ENCODE measurements at regions not wholly inside any gene's neighbourhood (a gene's known extent, or its start where the extent isn't known, plus 50 kb on each side); places are given as distances from the start of the nearest gene placed in this dataset.

- CTCF ChIA-PET = interaction anchor here (0.6 kb wide), 1 partner anchor 1382 kb away, joined by 3 read pairs; no protein-coding TSS in a partner anchor
- no peak for DNase-seq
These were observed 74.3 kb downstream of the ANKRD7 start for GRCh38 chr7:118298771-118299170.

GRCh38 chr7:118300177-118300576 is 75.7 kb downstream of the ANKRD7 start:
- CTCF ChIA-PET = no interaction called here
- Histone ChIP-seq H3K27ac (ENCODE audit: insufficient read depth in 1 of 2, low read depth in 1 of 2, low read length in 2 of 2, poor library complexity in 1 of 2, severe bottlenecking in 2 of 2) (no peak overlapping the region), H3K4me1 (ENCODE audit: control extremely low read depth in 1 of 4, control insufficient read depth in 4 of 4, insufficient read depth in 4 of 4, low read length in 3 of 4) (no peaks in the 10 kb centered on the region), H3K27me3 (replicated peaks in 2 of 5; ENCODE audit: control insufficient read depth in 4 of 5, insufficient read depth in 5 of 5, low read length in 4 of 5) (peaks cover 24 to 58% (median 34%) of the 10 kb centered on the region in 5 experiments), H3K9me3 (ENCODE audit: control extremely low read depth in 1 of 5, control insufficient read depth in 4 of 5, insufficient read depth in 2 of 5, low read depth in 1 of 5, low read length in 4 of 5) (no peaks in the 10 kb centered on the region), H3K36me3 (ENCODE audit: control insufficient read depth in 4 of 4, insufficient read depth in 4 of 4, low read length in 3 of 4) (no peaks in the 10 kb centered on the region), H3K4me3 (ENCODE audit: control insufficient read depth in 1 of 7, extremely low read depth in 1 of 7, insufficient read depth in 4 of 7, low read depth in 2 of 7, low read length in 6 of 7) (no peak overlapping the region)
- POLR2A ChIA-PET = no interaction called here
- DNase-seq = no peak

More at GRCh38 chr7:118298771-118299170, 74.3 kb downstream of the ANKRD7 start:
- POLR2A ChIA-PET = no interaction called here
- Histone ChIP-seq H3K27ac (ENCODE audit: insufficient read depth in 1 of 2, low read depth in 1 of 2, low read length in 2 of 2, poor library complexity in 1 of 2, severe bottlenecking in 2 of 2) (no peak overlapping the region), H3K4me1 (ENCODE audit: control extremely low read depth in 1 of 4, control insufficient read depth in 4 of 4, insufficient read depth in 4 of 4, low read length in 3 of 4) (no peaks in the 10 kb centered on the region), H3K9me3 (ENCODE audit: control extremely low read depth in 1 of 5, control insufficient read depth in 4 of 5, insufficient read depth in 2 of 5, low read depth in 1 of 5, low read length in 4 of 5) (no peaks in the 10 kb centered on the region), H3K36me3 (ENCODE audit: control insufficient read depth in 4 of 4, insufficient read depth in 4 of 4, low read length in 3 of 4) (no peaks in the 10 kb centered on the region), H3K27me3 (replicated peaks in 2 of 5; ENCODE audit: control insufficient read depth in 4 of 5, insufficient read depth in 5 of 5, low read length in 4 of 5) (peaks cover 22 to 62% (median 34%) of the 10 kb centered on the region in 5 experiments), H3K4me3 (ENCODE audit: control insufficient read depth in 1 of 7, extremely low read depth in 1 of 7, insufficient read depth in 4 of 7, low read depth in 2 of 7, low read length in 6 of 7) (no peak overlapping the region)

GRCh38 chr7:118304100-118304499 is 79.6 kb downstream of the ANKRD7 start:
- Histone ChIP-seq H3K4me1 (ENCODE audit: control extremely low read depth in 1 of 4, control insufficient read depth in 4 of 4, insufficient read depth in 4 of 4, low read length in 3 of 4) (no peaks in the 10 kb centered on the region), H3K9me3 (ENCODE audit: control extremely low read depth in 1 of 5, control insufficient read depth in 4 of 5, insufficient read depth in 2 of 5, low read depth in 1 of 5, low read length in 4 of 5) (peaks cover 0 to 6% (median 3%) of the 10 kb centered on the region in 5 experiments), H3K27ac (ENCODE audit: insufficient read depth in 1 of 2, low read depth in 1 of 2, low read length in 2 of 2, poor library complexity in 1 of 2, severe bottlenecking in 2 of 2) (no peak overlapping the region), H3K27me3 (replicated peaks in 2 of 5; ENCODE audit: control insufficient read depth in 4 of 5, insufficient read depth in 5 of 5, low read length in 4 of 5) (peaks cover 8 to 48% (median 18%) of the 10 kb centered on the region in 5 experiments), H3K36me3 (ENCODE audit: control insufficient read depth in 4 of 4, insufficient read depth in 4 of 4, low read length in 3 of 4) (no peaks in the 10 kb centered on the region), H3K4me3 (ENCODE audit: control insufficient read depth in 1 of 7, extremely low read depth in 1 of 7, insufficient read depth in 4 of 7, low read depth in 2 of 7, low read length in 6 of 7) (no peak overlapping the region)
- ChIA-PET CTCF (no interaction called here), POLR2A (no interaction called here)
- no CpG with 5 or more reads among the region's 2 CpGs for WGBS (ENCODE audit: insufficient coverage)
- DNase-seq = no peak

GRCh38 chr7:118305671-118306070 is 81.2 kb downstream of the ANKRD7 start:
- no peaks in the 10 kb centered on the region for H3K4me1 ChIP-seq (ENCODE audit: control extremely low read depth in 1 of 4, control insufficient read depth in 4 of 4, insufficient read depth in 4 of 4, low read length in 3 of 4)
- 14% methylated on average over 1 of the region's 1 CpG for WGBS (ENCODE audit: insufficient coverage)
- no peaks in the 10 kb centered on the region for H3K36me3 ChIP-seq (ENCODE audit: control insufficient read depth in 4 of 4, insufficient read depth in 4 of 4, low read length in 3 of 4)
- H3K9me3 ChIP-seq (ENCODE audit: control extremely low read depth in 1 of 5, control insufficient read depth in 4 of 5, insufficient read depth in 2 of 5, low read depth in 1 of 5, low read length in 4 of 5) = peaks cover 0 to 11% (median 5%) of the 10 kb centered on the region in 5 experiments
- DNase-seq = no peak
- ChIA-PET POLR2A (interaction anchor here (0.5 kb wide), 1 partner anchor 113 kb away, joined by 3 read pairs; no protein-coding TSS in a partner anchor), CTCF (interaction anchor here (1.0 kb wide), 1 partner anchor 13 kb away, joined by 3 read pairs; no protein-coding TSS in a partner anchor)
- no peak overlapping the region for H3K27ac ChIP-seq (ENCODE audit: insufficient read depth in 1 of 2, low read depth in 1 of 2, low read length in 2 of 2, poor library complexity in 1 of 2, severe bottlenecking in 2 of 2)
- H3K4me3 ChIP-seq (ENCODE audit: control insufficient read depth in 1 of 7, extremely low read depth in 1 of 7, insufficient read depth in 4 of 7, low read depth in 2 of 7, low read length in 6 of 7) = no peak overlapping the region
- peaks cover 3 to 43% (median 7%) of the 10 kb centered on the region in 5 experiments for H3K27me3 ChIP-seq (replicated peaks in 2 of 5; ENCODE audit: control insufficient read depth in 4 of 5, insufficient read depth in 5 of 5, low read length in 4 of 5)

- DNase-seq = no peak
- Histone ChIP-seq H3K27me3 (replicated peaks in 2 of 5; ENCODE audit: control insufficient read depth in 4 of 5, insufficient read depth in 5 of 5, low read length in 4 of 5) (peaks cover 3 to 43% (median 7%) of the 10 kb centered on the region in 5 experiments), H3K4me3 (ENCODE audit: control insufficient read depth in 1 of 7, extremely low read depth in 1 of 7, insufficient read depth in 4 of 7, low read depth in 2 of 7, low read length in 6 of 7) (no peak overlapping the region), H3K4me1 (ENCODE audit: control extremely low read depth in 1 of 4, control insufficient read depth in 4 of 4, insufficient read depth in 4 of 4, low read length in 3 of 4) (peaks cover 0 to 2% (median 0%) of the 10 kb centered on the region in 4 experiments), H3K27ac (ENCODE audit: insufficient read depth in 1 of 2, low read depth in 1 of 2, low read length in 2 of 2, poor library complexity in 1 of 2, severe bottlenecking in 2 of 2) (no peak overlapping the region), H3K36me3 (ENCODE audit: control insufficient read depth in 4 of 4, insufficient read depth in 4 of 4, low read length in 3 of 4) (no peaks in the 10 kb centered on the region), H3K9me3 (ENCODE audit: control extremely low read depth in 1 of 5, control insufficient read depth in 4 of 5, insufficient read depth in 2 of 5, low read depth in 1 of 5, low read length in 4 of 5) (peaks cover 0 to 11% (median 5%) of the 10 kb centered on the region in 5 experiments)
- ChIA-PET CTCF (no interaction called here), POLR2A (no interaction called here)
- WGBS (ENCODE audit: insufficient coverage) = 93% methylated on average over 2 of the region's 2 CpGs
These were observed 82.3 kb downstream of the ANKRD7 start for GRCh38 chr7:118306771-118307170.

- H3K9me3 ChIP-seq (ENCODE audit: control extremely low read depth in 1 of 5, control insufficient read depth in 4 of 5, insufficient read depth in 2 of 5, low read depth in 1 of 5, low read length in 4 of 5) = peaks cover 0 to 11% (median 5%) of the 10 kb centered on the region in 5 experiments
- H3K4me1 ChIP-seq (ENCODE audit: control extremely low read depth in 1 of 4, control insufficient read depth in 4 of 4, insufficient read depth in 4 of 4, low read length in 3 of 4) = peaks cover 0 to 6% (median 1%) of the 10 kb centered on the region in 4 experiments
- H3K4me3 ChIP-seq (ENCODE audit: control insufficient read depth in 1 of 7, extremely low read depth in 1 of 7, insufficient read depth in 4 of 7, low read depth in 2 of 7, low read length in 6 of 7) = no peak overlapping the region
- no peaks in the 10 kb centered on the region for H3K36me3 ChIP-seq (ENCODE audit: control insufficient read depth in 4 of 4, insufficient read depth in 4 of 4, low read length in 3 of 4)
- peaks cover 0 to 31% (median 2%) of the 10 kb centered on the region in 5 experiments for H3K27me3 ChIP-seq (replicated peaks in 2 of 5; ENCODE audit: control insufficient read depth in 4 of 5, insufficient read depth in 5 of 5, low read length in 4 of 5)
- ChIA-PET POLR2A (interaction anchor here (0.7 kb wide), 1 partner anchor 63 kb away, joined by 3 read pairs; no protein-coding TSS in a partner anchor), CTCF (no interaction called here)
- DNase-seq = peak in 2 of 3 donors; percentile 43 to 52
- no peak overlapping the region for H3K27ac ChIP-seq (ENCODE audit: insufficient read depth in 1 of 2, low read depth in 1 of 2, low read length in 2 of 2, poor library complexity in 1 of 2, severe bottlenecking in 2 of 2)
- no CpG with 5 or more reads among the region's 1 CpG for WGBS (ENCODE audit: insufficient coverage)
These were observed 86.8 kb downstream of the ANKRD7 start for GRCh38 chr7:118311121-118311836.

GRCh38 chr7:118312051-118312450 is 87.5 kb downstream of the ANKRD7 start:
- ChIA-PET CTCF (no interaction called here), POLR2A (interaction anchor here (0.7 kb wide), 1 partner anchor 63 kb away, joined by 3 read pairs; no protein-coding TSS in a partner anchor)
- Histone ChIP-seq H3K36me3 (ENCODE audit: control insufficient read depth in 4 of 4, insufficient read depth in 4 of 4, low read length in 3 of 4) (no peaks in the 10 kb centered on the region), H3K9me3 (ENCODE audit: control extremely low read depth in 1 of 5, control insufficient read depth in 4 of 5, insufficient read depth in 2 of 5, low read depth in 1 of 5, low read length in 4 of 5) (peaks cover 0 to 14% (median 5%) of the 10 kb centered on the region in 5 experiments), H3K27ac (ENCODE audit: insufficient read depth in 1 of 2, low read depth in 1 of 2, low read length in 2 of 2, poor library complexity in 1 of 2, severe bottlenecking in 2 of 2) (no peak overlapping the region), H3K4me3 (ENCODE audit: control insufficient read depth in 1 of 7, extremely low read depth in 1 of 7, insufficient read depth in 4 of 7, low read depth in 2 of 7, low read length in 6 of 7) (no peak overlapping the region), H3K4me1 (ENCODE audit: control extremely low read depth in 1 of 4, control insufficient read depth in 4 of 4, insufficient read depth in 4 of 4, low read length in 3 of 4) (peaks cover 0 to 6% (median 1%) of the 10 kb centered on the region in 4 experiments), H3K27me3 (replicated peaks in 2 of 5; ENCODE audit: control insufficient read depth in 4 of 5, insufficient read depth in 5 of 5, low read length in 4 of 5) (peaks cover 0 to 33% (median 2%) of the 10 kb centered on the region in 5 experiments)
- no CpG with 5 or more reads among the region's 1 CpG for WGBS (ENCODE audit: insufficient coverage)
- no peak for DNase-seq
